RWPE2 (cell line): ENCODE measurements at regions not wholly inside any gene's neighbourhood (a gene's known extent, or its start where the extent isn't known, plus 50 kb on each side); places are given as distances from the start of the nearest gene placed in this dataset.
"Not testable (repeated sequence)": the region's sequence is repeated elsewhere in the genome, so short reads cannot be mapped to it uniquely, and the experiment has no call there.

Experiments
- ATAC-seq: fragments of 200-7000 bp; cut with Tn5 transposase; 3 replicates; pipeline ENCODE4 v1.9.1; 2021; ENCODE audit warnings: low read depth
- DNase-seq: peaks from one replicate; pipeline ENCODE4 v3.0.0-alpha.2; 2020; ENCODE audit warnings: low spot score
- H3K27ac ChIP-seq: fragments of 450-650 bp; 2 replicates; pipeline ENCODE4 v1.5.1; 2017; ENCODE audit warnings: mild to moderate bottlenecking; ENCODE audit not compliant: poor library complexity, severe bottlenecking
- H3K27me3 ChIP-seq: fragments of 250-450 bp; sonication (Bioruptor Pico); 2 replicates; pipeline ENCODE4 v1.5.1; 2021; ENCODE audit warnings: mild to moderate bottlenecking, moderate library complexity; ENCODE audit not compliant: insufficient read depth, poor library complexity, severe bottlenecking
- H3K36me3 ChIP-seq: fragments of 250-450 bp; sonication (Bioruptor Pico); 2 replicates; pipeline ENCODE4 v1.5.1; 2020; ENCODE audit warnings: low read depth, mild to moderate bottlenecking, moderate library complexity
- H3K4me1 ChIP-seq: fragments of 250-450 bp; sonication (Bioruptor Pico); 2 replicates; pipeline ENCODE4 v1.5.1; 2021; ENCODE audit warnings: mild to moderate bottlenecking, moderate library complexity; ENCODE audit not compliant: insufficient read depth, poor library complexity, severe bottlenecking
- H3K4me3 ChIP-seq: fragments of 250-450 bp; sonication (Bioruptor Pico); 2 replicates; pipeline ENCODE4 v1.5.1; 2021; ENCODE audit warnings: mild to moderate bottlenecking, moderate library complexity; ENCODE audit not compliant: severe bottlenecking
- H3K9me3 ChIP-seq: fragments of 250-450 bp; sonication (Bioruptor Pico); 2 replicates; pipeline ENCODE4 v1.5.1; 2021; ENCODE audit warnings: mild to moderate bottlenecking, moderate library complexity; ENCODE audit not compliant: severe bottlenecking
- TF ChIP-seq, protein P1 (sequence below): fragments of 450-650 bp; IDR thresholded peaks from one replicate; pipeline ENCODE4 v1.5.1; 2017; ENCODE audit warnings: mild to moderate bottlenecking, moderate library complexity; ENCODE audit not compliant: poor library complexity, severe bottlenecking

DNA sequence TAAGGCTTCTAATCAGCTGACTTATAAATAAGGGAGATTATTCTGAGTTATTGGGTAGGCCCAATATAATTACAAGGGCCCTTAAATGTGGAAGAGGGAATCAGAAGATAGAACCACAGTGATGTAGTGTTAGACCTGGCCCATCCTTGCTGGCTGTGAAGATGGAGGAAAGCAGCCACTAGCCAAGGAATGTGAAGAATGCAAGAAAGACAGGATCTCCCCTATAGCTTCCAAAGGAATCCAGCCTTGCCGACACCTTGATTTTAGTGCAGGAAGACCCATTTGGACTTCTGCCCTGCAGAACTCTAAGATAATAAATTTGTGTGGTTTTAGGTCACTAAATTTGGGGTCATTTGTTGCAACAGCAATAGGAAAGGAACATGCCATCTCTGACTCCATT is 150.6 kb downstream of the SPATA18 start:
- Histone ChIP-seq H3K36me3 (no peaks in the 10 kb centered on the region), H3K27me3 (no peaks in the 10 kb centered on the region), H3K27ac (no peak overlapping the region), H3K4me3 (no peak overlapping the region), H3K4me1 (no peaks in the 10 kb centered on the region), H3K9me3 (no peaks in the 10 kb centered on the region)
- ATAC-seq: no peak
- TF ChIP-seq, protein P1, sequence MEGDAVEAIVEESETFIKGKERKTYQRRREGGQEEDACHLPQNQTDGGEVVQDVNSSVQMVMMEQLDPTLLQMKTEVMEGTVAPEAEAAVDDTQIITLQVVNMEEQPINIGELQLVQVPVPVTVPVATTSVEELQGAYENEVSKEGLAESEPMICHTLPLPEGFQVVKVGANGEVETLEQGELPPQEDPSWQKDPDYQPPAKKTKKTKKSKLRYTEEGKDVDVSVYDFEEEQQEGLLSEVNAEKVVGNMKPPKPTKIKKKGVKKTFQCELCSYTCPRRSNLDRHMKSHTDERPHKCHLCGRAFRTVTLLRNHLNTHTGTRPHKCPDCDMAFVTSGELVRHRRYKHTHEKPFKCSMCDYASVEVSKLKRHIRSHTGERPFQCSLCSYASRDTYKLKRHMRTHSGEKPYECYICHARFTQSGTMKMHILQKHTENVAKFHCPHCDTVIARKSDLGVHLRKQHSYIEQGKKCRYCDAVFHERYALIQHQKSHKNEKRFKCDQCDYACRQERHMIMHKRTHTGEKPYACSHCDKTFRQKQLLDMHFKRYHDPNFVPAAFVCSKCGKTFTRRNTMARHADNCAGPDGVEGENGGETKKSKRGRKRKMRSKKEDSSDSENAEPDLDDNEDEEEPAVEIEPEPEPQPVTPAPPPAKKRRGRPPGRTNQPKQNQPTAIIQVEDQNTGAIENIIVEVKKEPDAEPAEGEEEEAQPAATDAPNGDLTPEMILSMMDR: no peak
- DNase-seq: no peak

DNA sequence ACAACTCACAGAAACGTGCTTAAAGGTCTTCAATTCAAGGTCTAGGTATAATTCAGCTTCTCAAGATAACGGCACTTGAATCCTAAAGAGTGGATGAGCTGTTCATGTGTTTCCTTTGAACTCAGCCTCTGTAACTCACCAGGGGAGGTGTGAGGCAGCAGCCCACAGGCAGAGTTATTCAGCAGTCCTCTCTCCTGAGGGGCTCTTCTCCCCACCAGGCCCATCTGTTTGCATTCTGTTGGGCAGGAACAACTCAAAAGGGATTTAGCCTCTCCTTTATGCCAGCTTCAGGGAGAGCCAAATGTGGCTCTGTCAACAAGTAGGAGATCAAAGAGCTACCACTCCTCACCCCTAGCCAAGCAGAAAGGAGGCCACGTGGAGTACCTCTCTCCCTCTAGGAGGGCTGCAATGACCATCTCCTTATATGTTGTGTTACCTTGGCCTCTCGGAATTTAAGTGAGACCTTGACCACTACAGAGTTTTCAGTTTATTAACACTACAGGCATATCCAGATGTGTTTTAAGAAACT is 151.2 kb downstream of the SPATA18 start:
- DNase-seq: no peak
- no peaks in the 10 kb centered on the region for H3K9me3 ChIP-seq
- TF ChIP-seq, protein P1: no peak
- ATAC-seq: no peak
- no peaks in the 10 kb centered on the region for H3K4me1 ChIP-seq
- H3K27me3 ChIP-seq: no peaks in the 10 kb centered on the region
- no peak overlapping the region for H3K4me3 ChIP-seq
- H3K27ac ChIP-seq: no peak overlapping the region
- no peaks in the 10 kb centered on the region for H3K36me3 ChIP-seq

DNA sequence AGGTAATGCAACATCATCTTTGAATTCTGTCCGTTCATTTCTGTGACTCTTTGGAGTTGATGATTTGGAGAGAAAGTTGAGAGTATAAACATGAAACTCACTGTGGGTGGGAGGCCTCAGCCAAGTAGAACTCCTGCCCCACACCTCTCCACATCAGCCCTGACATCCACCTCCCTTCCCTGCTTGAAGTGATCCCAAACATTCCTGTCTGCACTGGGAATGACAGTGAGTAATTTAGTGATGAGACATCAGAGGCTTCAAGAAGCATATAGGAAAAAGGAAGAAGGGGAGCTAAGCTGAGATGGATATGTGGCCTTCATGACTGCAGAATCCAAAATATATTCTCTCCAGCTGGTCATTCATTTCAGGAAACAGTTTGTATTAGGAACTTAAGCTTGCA is 151.8 kb downstream of the SPATA18 start:
- no peaks in the 10 kb centered on the region for H3K9me3 ChIP-seq

DNA sequence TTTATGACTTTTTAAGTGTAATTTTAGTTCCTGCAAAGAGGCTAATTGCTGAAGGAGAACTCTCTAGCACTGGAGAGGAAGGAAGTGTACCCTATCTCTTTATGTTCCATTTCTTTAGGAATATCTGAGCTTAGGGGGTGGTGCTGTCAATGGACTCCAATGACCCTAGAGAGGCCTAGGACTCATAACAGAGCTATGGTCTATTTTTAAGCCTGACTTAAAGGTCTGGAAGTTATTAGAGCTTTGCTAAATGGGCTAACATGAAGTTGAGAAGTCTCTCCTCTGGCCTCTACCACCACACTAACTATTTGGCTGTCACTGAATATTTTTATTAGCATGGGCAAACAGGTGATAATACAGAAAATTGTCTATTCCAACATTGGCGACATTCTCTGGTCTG is 152.2 kb downstream of the SPATA18 start:
- DNase-seq (no peak), ATAC-seq (no peak)
- H3K27me3 ChIP-seq: no peaks in the 10 kb centered on the region
- no peaks in the 10 kb centered on the region for H3K4me1 ChIP-seq
- H3K4me3 ChIP-seq: no peak overlapping the region
- TF ChIP-seq, protein P1: no peak
- no peak overlapping the region for H3K27ac ChIP-seq
- no peaks in the 10 kb centered on the region for H3K9me3 ChIP-seq
- H3K36me3 ChIP-seq: no peaks in the 10 kb centered on the region

More for the DNA sequence above, 151.8 kb downstream of the SPATA18 start:
- H3K36me3 ChIP-seq: no peaks in the 10 kb centered on the region
- H3K4me1 ChIP-seq: no peaks in the 10 kb centered on the region
- H3K4me3 ChIP-seq: no peak overlapping the region
- no peaks in the 10 kb centered on the region for H3K27me3 ChIP-seq
- H3K27ac ChIP-seq: no peak overlapping the region
- DNase-seq: no peak
- TF ChIP-seq, protein P1: no peak
- no peak for ATAC-seq

DNA sequence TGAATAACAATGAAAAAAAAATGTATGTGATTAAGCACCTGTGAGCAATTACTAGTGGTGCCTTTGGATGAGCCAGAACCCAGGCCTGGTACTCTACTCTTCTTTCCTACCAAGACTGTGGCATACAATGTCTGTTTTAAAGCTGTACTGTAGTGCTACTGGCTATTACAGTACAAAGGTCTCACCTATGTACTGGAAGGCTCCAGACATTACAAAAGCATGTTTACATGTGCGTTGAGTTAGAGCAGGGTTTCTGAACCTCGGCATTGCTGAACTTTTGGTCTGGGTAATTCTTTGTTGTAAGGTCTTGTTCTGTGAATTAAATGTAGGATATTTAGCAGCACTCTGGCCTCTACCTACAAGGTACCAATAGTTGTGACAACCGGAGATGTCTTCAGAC is 153.8 kb downstream of the SPATA18 start:
- ATAC-seq: no peak
- Histone ChIP-seq H3K27me3 (no peaks in the 10 kb centered on the region), H3K9me3 (no peaks in the 10 kb centered on the region), H3K4me1 (no peaks in the 10 kb centered on the region), H3K36me3 (no peaks in the 10 kb centered on the region), H3K4me3 (no peak overlapping the region), H3K27ac (no peak overlapping the region)
- TF ChIP-seq, protein P1: no peak
- no peak for DNase-seq

DNA sequence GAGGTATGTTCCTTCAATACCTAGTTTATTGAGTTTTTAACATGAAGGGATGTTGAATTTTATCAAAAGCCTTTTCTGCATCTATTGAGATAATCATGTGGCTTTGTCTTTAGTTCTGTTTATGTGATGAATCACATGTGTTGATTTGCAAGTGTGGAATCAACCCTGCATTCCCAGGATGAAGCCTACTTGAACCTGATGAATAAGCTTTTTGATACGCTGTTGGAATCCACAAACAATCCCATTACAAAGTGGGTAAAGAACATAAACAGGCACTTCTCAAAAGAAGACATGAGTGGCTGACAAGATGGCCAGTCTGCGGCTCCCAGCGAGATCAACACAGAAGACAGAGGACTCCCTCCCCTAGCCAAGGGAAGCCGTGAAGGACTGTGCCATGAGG is 156.0 kb downstream of the SPATA18 start:
- not testable (repeated sequence) for ATAC-seq, H3K36me3 ChIP-seq, H3K27me3 ChIP-seq, H3K4me1 ChIP-seq, DNase-seq, H3K27ac ChIP-seq, H3K4me3 ChIP-seq, H3K9me3 ChIP-seq
